HepG2 (cell line): ENCODE measurements at regions not wholly inside any gene's neighbourhood (a gene's known extent, or its start where the extent isn't known, plus 50 kb on each side); places are given as distances from the start of the nearest gene placed in this dataset.

Source experiments
- CREB1 ChIP-seq, 2 experiments: fragments of 450-650 bp in 1 of 2; IDR thresholded peaks; 2 replicates each; pipeline ENCODE4 v1.6.1; 2016 to 2017; ENCODE audit warnings: control low read depth in 1 of 2, mild to moderate bottlenecking in 1 of 2, missing compliant biosample characterization in 1 of 2, missing genetic modification characterization in 1 of 2
- DNMT1 ChIP-seq: sonication (generic); formaldehyde crosslinking; IDR thresholded peaks from 2 replicates; pipeline ENCODE4 v1.5.1; 2020; ENCODE audit warnings: mild to moderate bottlenecking, missing genetic modification reagents
- ETV5 ChIP-seq: IDR thresholded peaks from 2 replicates; pipeline ENCODE4 v1.6.1; 2018; ENCODE audit warnings: missing biosample characterization, missing genetic modification reagents, inconsistent platforms, borderline replicate concordance
- JUND ChIP-seq: sonication (generic); formaldehyde crosslinking; IDR thresholded peaks from 2 replicates; pipeline ENCODE4 v1.8.0; 2022; ENCODE audit warnings: mild to moderate bottlenecking, missing genetic modification reagents
- MAFG ChIP-seq: sonication (generic); formaldehyde crosslinking; IDR thresholded peaks from 2 replicates; pipeline ENCODE4 v1.5.1; 2020; ENCODE audit warnings: mild to moderate bottlenecking, missing genetic modification reagents
- MYNN ChIP-seq: sonication (generic); formaldehyde crosslinking; IDR thresholded peaks from 2 replicates; pipeline ENCODE4 v1.4.0; 2020; ENCODE audit warnings: mild to moderate bottlenecking, low read depth, missing genetic modification reagents
- SMAD3 ChIP-seq: sonication (generic); formaldehyde crosslinking; IDR thresholded peaks from 2 replicates; pipeline ENCODE4 v1.4.0; 2020; ENCODE audit warnings: missing genetic modification reagents
- ZFX ChIP-seq: sonication (generic); formaldehyde crosslinking; IDR thresholded peaks from 2 replicates; pipeline ENCODE4 v1.4.0; 2020; ENCODE audit warnings: mild to moderate bottlenecking, low read depth, missing genetic modification reagents, moderate library complexity
- ZNF674 ChIP-seq: sonication (generic); formaldehyde crosslinking; IDR thresholded peaks from 2 replicates; pipeline ENCODE4 v1.5.0; 2020; ENCODE audit warnings: low read depth, mild to moderate bottlenecking, missing genetic modification reagents
- ZNF770 ChIP-seq: sonication (generic); formaldehyde crosslinking; IDR thresholded peaks from 2 replicates; pipeline ENCODE4 v1.5.0; 2020; ENCODE audit warnings: mild to moderate bottlenecking, missing genetic modification reagents
- TF ChIP-seq, protein P1 (sequence below): sonication (generic); formaldehyde crosslinking; IDR thresholded peaks from 2 replicates; pipeline ENCODE4 v1.5.0; 2020; ENCODE audit warnings: mild to moderate bottlenecking, missing genetic modification reagents, moderate library complexity
- TF ChIP-seq, protein P2 (sequence below): sonication (generic); formaldehyde crosslinking; IDR thresholded peaks from 2 replicates; pipeline ENCODE4 v1.4.0; 2020; ENCODE audit warnings: missing genetic modification reagents

DNA sequence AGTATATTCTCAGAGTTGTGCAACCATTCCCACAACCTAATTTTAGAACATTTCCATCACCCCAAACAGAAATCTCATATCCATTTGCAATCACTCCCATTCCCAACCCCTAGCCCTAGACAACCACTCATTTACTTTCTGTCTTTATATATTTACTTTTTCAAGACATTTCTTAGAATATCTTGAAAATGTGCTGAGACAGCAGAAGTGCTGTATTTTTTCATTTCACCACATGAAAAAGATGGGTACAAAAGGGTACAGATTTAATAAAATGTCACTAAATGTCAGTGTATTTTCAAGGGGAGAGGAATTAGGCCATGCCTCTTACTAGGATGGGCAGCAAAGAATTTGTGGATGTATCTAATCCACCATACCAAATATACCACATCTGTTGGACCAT is 51.6 kb upstream of the CCDC6 start:
- no peak for TF ChIP-seq SMAD3 (CRISPR knock-in tag)
- TF ChIP-seq MYNN (CRISPR knock-in tag), result no peak
- TF ChIP-seq ZFX (CRISPR knock-in tag), result no peak
- TF ChIP-seq CREB1 (IDR thresholded peaks at IDR 0.05), result no peak
- no peak for TF ChIP-seq CREB1 (CRISPR knock-in tag; IDR thresholded peaks at IDR 0.05)
- no peak for TF ChIP-seq ETV5 (CRISPR knock-in tag)
- TF ChIP-seq, protein P1, sequence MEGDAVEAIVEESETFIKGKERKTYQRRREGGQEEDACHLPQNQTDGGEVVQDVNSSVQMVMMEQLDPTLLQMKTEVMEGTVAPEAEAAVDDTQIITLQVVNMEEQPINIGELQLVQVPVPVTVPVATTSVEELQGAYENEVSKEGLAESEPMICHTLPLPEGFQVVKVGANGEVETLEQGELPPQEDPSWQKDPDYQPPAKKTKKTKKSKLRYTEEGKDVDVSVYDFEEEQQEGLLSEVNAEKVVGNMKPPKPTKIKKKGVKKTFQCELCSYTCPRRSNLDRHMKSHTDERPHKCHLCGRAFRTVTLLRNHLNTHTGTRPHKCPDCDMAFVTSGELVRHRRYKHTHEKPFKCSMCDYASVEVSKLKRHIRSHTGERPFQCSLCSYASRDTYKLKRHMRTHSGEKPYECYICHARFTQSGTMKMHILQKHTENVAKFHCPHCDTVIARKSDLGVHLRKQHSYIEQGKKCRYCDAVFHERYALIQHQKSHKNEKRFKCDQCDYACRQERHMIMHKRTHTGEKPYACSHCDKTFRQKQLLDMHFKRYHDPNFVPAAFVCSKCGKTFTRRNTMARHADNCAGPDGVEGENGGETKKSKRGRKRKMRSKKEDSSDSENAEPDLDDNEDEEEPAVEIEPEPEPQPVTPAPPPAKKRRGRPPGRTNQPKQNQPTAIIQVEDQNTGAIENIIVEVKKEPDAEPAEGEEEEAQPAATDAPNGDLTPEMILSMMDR, result no peak
- TF ChIP-seq ZNF674, result no peak
- TF ChIP-seq ZNF770 (CRISPR knock-in tag), result no peak
- TF ChIP-seq MAFG (CRISPR knock-in tag), result no peak
- TF ChIP-seq DNMT1 (CRISPR knock-in tag), result no peak
- TF ChIP-seq, protein P2, sequence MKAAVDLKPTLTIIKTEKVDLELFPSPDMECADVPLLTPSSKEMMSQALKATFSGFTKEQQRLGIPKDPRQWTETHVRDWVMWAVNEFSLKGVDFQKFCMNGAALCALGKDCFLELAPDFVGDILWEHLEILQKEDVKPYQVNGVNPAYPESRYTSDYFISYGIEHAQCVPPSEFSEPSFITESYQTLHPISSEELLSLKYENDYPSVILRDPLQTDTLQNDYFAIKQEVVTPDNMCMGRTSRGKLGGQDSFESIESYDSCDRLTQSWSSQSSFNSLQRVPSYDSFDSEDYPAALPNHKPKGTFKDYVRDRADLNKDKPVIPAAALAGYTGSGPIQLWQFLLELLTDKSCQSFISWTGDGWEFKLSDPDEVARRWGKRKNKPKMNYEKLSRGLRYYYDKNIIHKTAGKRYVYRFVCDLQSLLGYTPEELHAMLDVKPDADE, result no peak
- no peak for TF ChIP-seq JUND
